HL-60/S4 (cell line): ENCODE measurements at regions not wholly inside any gene's neighbourhood (a gene's known extent, or its start where the extent isn't known, plus 50 kb on each side); places are given as distances from the start of the nearest gene placed in this dataset.
"Not testable (repeated sequence)": the region's sequence is repeated elsewhere in the genome, so short reads cannot be mapped to it uniquely, and the experiment has no call there.

Experiments
- in situ Hi-C: fragments of 300-500 bp; cut with MboI; formaldehyde crosslinking; loops from 2 replicates; pipeline ENCODE4 v1.14.3; 2022; ENCODE audit warnings: low sequenced_read_pairs

- in situ Hi-C loops = no loop called here
These were observed 244.0 kb upstream of the SFSWAP start for GRCh38 chr12:131466932-131467331.

GRCh38 chr12:131468206-131468605, 242.7 kb upstream of the SFSWAP start:
- in situ Hi-C loops = no loop called here

DNA sequence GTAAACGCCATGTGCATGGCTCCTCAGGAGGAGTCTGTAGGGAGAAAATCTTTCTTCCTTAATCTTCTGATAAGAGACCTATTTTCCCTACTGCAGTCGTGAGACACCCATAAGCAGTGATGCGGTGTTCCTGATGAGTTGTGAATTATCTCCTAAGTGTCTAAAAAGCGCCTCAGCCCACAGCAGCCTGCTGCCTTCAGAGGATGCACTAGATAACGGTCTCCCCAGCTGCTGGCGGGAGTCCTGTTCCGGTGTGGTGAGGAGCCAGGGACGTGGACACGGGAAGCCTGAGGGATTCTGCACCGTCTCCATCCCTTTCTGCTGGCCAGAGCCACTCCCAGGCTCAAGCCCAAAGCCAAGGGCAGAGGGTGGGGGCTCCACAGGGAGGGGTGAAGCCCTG, 240.9 kb upstream of the SFSWAP start:
- in situ Hi-C loops = not testable (repeated sequence)

- in situ Hi-C loops = no loop called here
These were observed 239.5 kb upstream of the SFSWAP start for GRCh38 chr12:131471271-131471905.

DNA sequence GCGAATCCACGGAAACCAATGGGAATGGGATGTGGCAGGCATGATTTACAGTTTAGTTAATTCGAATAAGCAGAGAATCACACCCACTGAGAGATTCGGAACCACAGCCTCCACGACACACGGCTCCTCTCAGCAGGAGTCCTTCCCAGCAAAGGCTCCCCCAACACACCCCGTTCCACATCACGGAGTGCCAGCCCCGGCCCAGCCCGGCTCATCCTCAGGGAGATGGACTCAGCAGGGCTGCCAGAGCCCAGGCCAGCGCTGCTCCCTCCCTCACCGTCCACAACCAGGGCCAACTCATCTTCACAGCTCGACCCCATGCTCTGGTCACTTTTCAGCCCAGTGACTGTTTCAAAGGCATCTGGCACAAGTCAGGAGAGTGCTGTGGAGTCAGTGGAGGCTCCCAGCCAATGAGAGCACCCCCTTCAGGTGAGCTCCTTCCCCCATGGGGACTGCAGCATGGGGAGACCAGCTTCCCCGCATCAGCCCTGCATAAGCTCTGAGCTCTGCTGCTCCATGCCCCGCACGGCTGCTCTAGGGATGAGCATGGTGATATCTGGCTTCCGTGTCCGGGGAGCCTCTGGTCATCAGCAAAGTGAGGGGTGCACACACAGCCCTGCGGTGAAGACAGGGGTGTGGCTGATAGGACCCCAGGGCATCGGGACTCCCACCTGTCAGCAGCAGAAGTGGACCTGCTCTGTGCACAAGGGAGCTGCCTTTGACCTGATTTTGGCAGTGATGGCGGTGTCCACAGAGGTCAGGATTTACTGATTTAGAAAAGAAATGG, 238.8 kb upstream of the SFSWAP start:
- in situ Hi-C loops = no loop called here

DNA sequence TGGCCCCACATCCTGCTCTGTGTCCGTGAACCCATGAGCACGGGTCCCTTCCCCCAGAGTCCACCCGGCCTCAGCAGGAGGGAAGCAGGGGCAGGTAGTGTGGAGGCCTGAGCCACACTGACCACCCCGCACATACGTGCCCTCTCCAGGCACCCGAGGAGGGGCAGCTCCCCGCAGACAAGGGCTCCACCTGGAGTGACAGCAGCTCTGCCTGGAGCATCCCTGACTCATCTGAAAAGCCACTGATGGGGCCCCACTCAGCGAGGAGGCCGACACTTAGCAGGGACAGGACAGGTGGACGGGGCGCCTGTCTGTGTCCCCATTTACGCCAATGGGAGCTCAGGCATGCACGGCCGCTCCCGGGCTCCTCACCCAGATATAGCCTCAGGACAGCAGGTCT, 237.6 kb upstream of the SFSWAP start:
- in situ Hi-C loops = no loop called here

- in situ Hi-C loops = no loop called here
These were observed 236.9 kb upstream of the SFSWAP start for GRCh38 chr12:131473741-131474709.

DNA sequence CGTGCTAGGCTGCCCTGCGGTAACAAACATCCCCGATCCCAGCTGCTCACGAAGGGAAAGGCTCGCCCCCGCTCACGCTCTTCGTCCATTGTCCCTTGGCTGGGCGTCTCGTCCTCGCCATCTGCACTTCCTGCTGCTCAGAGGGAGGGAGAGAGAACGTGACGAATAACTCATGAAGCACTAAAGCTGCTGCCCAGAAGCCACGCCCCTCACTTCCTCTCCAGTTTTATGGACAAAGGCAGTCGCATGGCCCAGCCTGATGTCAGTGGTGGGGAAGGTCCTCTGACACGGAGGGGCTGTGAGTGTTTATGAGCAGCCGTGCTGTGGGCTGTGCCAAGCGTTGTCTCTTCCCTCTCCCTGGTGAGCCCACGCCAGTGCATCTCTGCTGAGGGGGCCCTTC, 235.9 kb upstream of the SFSWAP start:
- in situ Hi-C loops = not testable (repeated sequence)

DNA sequence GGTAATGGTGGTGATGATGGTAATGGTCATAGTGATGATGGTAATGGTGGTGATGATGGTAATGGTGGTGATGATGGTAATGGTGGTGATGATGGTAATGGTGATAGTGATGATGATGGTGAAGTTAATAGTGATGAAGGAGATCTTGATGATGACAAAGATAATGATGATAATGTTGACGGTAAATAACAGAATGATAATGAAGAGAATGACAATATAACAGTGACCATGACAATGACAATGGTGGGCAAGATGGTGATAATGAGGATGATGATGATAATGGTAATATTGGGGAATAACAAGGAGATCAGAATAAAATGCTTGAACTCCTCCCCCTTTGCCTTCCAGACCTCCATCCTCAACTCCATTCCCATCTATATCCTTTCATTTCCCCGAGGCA, 233.3 kb upstream of the SFSWAP start:
- in situ Hi-C loops = no loop called here

- in situ Hi-C loops = no loop called here
These were observed 232.4 kb upstream of the SFSWAP start for GRCh38 chr12:131478468-131478867.

- in situ Hi-C loops = no loop called here
These were observed 228.7 kb upstream of the SFSWAP start for GRCh38 chr12:131482199-131482598.

DNA sequence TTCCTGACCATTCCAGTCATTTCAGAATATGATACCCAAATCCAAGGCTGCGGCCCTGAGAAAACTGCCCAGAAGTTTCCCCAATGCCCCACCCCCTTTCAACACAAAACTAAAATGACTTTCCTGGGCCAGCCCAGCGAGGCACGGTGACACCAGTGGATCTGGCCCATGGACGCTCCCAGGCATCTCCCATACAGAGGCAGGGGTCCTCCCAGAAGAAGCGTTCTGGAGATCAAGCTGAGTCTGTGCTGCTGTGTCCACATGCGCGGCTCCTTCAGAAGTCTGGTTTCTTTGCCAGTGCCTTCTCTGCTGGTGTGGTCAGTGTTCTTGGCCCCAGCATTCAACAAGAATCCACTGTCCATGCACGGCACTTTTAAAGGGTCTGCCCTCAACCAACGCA, 228.2 kb upstream of the SFSWAP start:
- in situ Hi-C loops = no loop called here

DNA sequence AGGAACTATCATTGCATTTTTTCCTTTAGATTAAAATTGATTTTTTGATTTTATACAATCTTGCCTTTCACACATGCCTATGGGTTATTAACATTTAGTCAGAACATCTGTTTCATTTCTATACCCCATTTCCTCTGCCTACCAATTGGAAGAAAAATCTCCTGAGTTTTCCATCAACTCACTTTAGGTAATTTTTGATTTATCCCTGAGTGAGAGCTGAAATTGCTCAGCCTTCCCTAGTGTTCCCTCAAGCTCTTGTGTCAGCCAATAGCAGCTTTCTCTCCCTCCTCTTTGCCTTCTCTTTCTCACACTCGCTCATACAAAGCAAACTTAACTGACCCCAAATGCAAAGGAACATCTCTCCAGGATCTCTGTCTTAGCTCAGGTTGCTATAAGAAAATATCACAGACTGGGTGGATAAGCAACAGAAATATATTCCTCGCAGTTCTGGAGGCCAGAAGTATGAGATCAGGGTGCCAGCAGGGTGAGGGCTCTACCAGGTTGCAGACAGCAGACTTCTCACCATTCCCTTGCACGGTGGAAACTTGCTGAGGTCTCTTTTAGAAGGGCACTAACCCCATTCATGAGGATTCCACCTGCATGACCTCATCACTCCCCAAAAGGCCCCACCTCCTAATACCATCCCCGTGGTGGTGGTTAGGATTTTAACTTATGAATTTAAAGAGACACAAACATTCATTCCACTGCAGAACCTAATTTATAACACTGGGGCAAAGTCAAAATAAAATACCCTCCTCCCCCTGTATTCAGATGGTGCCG, 224.2 kb upstream of the SFSWAP start:
- in situ Hi-C loops = no loop called here

DNA sequence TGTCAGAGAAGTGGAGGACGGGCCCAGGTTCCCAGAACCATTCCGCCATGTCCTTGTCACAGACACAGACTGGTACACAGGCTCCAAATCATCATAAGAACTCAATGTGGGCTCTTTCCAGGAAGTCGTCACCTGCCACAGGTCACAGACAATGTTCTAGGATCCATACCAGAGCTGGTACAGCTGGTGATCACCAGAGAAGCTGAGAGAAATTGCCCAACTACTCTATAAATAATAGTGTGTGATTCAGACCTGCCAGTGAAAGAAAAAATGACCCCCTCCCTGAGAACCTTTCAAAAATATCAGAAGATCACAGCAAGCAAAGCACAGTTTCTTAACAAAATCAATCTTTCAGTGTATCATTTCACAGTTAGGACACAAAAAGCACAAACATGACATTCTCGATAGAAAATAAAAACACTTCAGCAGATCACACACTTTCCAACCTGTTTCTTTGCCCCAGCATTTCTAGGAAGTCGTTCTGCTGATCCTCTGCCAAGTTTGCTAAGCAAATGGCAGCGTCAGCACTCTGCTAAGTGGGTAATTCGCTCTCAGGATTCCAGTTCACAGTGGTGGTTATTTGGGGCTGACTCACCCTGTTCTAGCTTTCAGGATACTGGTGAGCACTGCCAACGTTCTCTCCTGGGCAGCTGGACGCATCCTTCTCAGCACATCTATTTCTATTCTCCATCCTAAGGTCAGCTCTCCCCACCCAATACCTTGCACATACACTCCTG, 223.3 kb upstream of the SFSWAP start:
- in situ Hi-C loops = no loop called here

DNA sequence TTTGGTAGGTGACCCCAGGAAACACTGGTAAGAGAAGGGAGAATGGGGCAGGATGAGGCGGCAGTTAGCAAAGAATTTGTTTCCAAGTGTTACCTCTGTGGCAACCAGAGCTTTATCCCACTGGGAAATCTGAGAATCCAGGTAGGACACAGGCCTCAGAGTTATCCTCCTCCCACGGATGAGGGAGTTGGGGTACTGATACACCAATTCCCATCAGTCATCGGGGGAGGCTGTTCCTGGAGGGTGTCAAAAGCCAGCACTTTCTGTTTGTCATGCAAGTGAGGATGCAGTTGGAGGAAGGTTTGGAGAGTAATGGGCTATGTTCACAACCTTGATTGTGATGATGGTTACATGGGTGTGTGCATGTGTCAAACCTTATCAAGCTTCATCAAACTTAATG, 221.2 kb upstream of the SFSWAP start:
- in situ Hi-C loops = no loop called here

- in situ Hi-C loops = no loop called here
These were observed 219.7 kb upstream of the SFSWAP start for GRCh38 chr12:131491155-131491554.

GRCh38 chr12:131491916-131492490, 218.9 kb upstream of the SFSWAP start:
- in situ Hi-C loops = no loop called here

DNA sequence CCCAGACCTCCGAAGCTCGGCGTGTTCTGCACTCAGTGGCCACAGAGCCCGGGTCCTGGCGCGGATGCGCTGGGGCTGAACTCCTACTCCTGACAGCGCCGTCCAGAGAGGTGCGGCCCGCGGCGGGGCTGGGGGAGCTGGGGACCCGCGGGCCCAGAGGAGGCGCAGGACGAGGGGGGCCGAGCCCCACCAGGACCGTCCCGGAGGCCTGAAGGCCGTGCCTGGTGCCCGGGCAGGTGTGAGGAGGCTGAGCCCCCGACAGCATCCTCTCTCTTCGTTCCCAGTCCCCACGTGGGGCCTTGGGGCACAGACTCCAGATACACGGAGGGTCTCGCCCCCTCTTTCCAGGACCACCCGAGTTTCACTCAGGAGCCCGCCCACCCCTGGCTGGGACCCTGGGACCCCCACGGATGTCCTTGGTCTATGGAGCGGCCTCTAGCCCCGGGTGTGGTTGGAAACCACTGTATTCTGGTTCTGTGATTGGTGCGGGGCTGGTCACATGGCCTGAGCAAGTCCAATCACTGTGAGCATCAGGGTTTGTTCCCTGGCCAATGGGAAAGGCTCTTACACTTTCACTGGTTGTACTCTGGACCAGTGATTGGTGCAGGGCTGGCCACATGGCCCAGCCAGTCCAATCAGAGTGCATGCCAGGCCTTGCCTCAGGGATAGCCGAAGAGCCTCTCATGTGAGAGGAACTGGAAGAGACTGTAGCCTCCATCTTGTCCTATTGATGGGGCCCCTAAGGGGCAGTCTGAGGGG, 217.6 kb upstream of the SFSWAP start:
- in situ Hi-C loops = no loop called here

- in situ Hi-C loops = no loop called here
These were observed 216.7 kb upstream of the SFSWAP start for GRCh38 chr12:131494216-131494615.
